ENCODE measurements at regions not wholly inside any gene's neighbourhood (a gene's known extent, or its start where the extent isn't known, plus 50 kb on each side); places are given as distances from the start of the nearest gene placed in this dataset.
A peak's percentile ranks its signal among the peaks of the same experiment; 100 is the strongest.

GRCh38 chr16:86343027-86343795 lies 167.1 kb upstream of the FOXF1 start:
- H4K20me1 ChIP-seq (ENCODE audit: insufficient read depth, low read length) = no peaks in the 10 kb centered on the region
- no peak overlapping the region for H3K27ac ChIP-seq (ENCODE audit: low read depth in 1 of 2, low read length in 2 of 2)
- no peaks in the 10 kb centered on the region for H3K4me1 Mint-ChIP-seq
- peaks cover 0 to 7% (median 0%) of the 10 kb centered on the region in 7 donors for H3K9me3 Mint-ChIP-seq
- no peak overlapping the region for H3K27ac Mint-ChIP-seq
- H3K4me1 ChIP-seq (ENCODE audit: control insufficient read depth in 1 of 2, insufficient read depth in 2 of 2, low read length in 2 of 2) = no peaks in the 10 kb centered on the region
- H3K27me3 Mint-ChIP-seq (ENCODE audit: low read depth in 3 of 3) = peaks cover 48 to 67% (median 50%) of the 10 kb centered on the region in 3 donors
- H3K4me2 ChIP-seq (replicated peaks; ENCODE audit: extremely low read depth, low read length, poor library complexity, severe bottlenecking) = no peak overlapping the region
- H2AFZ ChIP-seq (ENCODE audit: insufficient read depth, low read depth, low read length, poor library complexity, severe bottlenecking) = no peak overlapping the region
- no peaks in the 10 kb centered on the region for H3K79me2 ChIP-seq (ENCODE audit: insufficient read depth, low read length)
- TF ChIP-seq CTCF (IDR thresholded peaks at IDR 0.05) = no peak
- no peak overlapping the region for H3K4me3 ChIP-seq (replicated peaks in 1 of 3; ENCODE audit: low read depth in 2 of 3, low read length in 3 of 3)
- no peaks in the 10 kb centered on the region for H3K36me3 Mint-ChIP-seq
- intact Hi-C loops (cut with micrococcal nuclease) = no loop called here
- H3K9ac ChIP-seq (ENCODE audit: insufficient read depth, low read length, poor library complexity, severe bottlenecking) = no peak overlapping the region
- H3K9me3 ChIP-seq (replicated peaks in 1 of 2; ENCODE audit: control insufficient read depth in 1 of 2, insufficient read depth in 1 of 2, low read length in 2 of 2) = no peaks in the 10 kb centered on the region
- peak overlapping the region in 1 of 2 donors; percentile 63 for H3K4me3 Mint-ChIP-seq
- peaks cover 16 to 42% of the 10 kb centered on the region in 2 donors for H3K27me3 ChIP-seq (ENCODE audit: control insufficient read depth in 2 of 2, insufficient read depth in 2 of 2, low read length in 2 of 2)
- DNase-seq = peak in 1 of 3 donors; percentile 30
- WGBS (ENCODE audit: insufficient coverage) = 32% methylated on average over 12 of the region's 25 CpGs
- H3K36me3 ChIP-seq (replicated peaks in 1 of 2; ENCODE audit: control insufficient read depth in 1 of 2, insufficient read depth in 2 of 2, low read length in 2 of 2) = no peaks in the 10 kb centered on the region

GRCh38 chr16:86343796-86344585 lies 166.3 kb upstream of the FOXF1 start:
- H3K4me3 ChIP-seq (replicated peaks in 1 of 3; ENCODE audit: low read depth in 2 of 3, low read length in 3 of 3) = no peak overlapping the region
- no peaks in the 10 kb centered on the region for H3K4me1 ChIP-seq (ENCODE audit: control insufficient read depth in 1 of 2, insufficient read depth in 2 of 2, low read length in 2 of 2)
- no peaks in the 10 kb centered on the region for H3K79me2 ChIP-seq (ENCODE audit: insufficient read depth, low read length)
- H3K27me3 ChIP-seq (ENCODE audit: control insufficient read depth in 2 of 2, insufficient read depth in 2 of 2, low read length in 2 of 2) = peaks cover 16 to 42% of the 10 kb centered on the region in 2 donors
- intact Hi-C loops (cut with micrococcal nuclease) = no loop called here
- peaks cover 51 to 69% (median 52%) of the 10 kb centered on the region in 3 donors for H3K27me3 Mint-ChIP-seq (ENCODE audit: low read depth in 3 of 3)
- no peak overlapping the region for H3K27ac ChIP-seq (ENCODE audit: low read depth in 1 of 2, low read length in 2 of 2)
- no peaks in the 10 kb centered on the region for H3K36me3 Mint-ChIP-seq
- 23% methylated on average over 4 of the region's 10 CpGs for WGBS (ENCODE audit: insufficient coverage)
- peaks cover 0 to 7% (median 1%) of the 10 kb centered on the region in 7 donors for H3K9me3 Mint-ChIP-seq
- H2AFZ ChIP-seq (ENCODE audit: insufficient read depth, low read depth, low read length, poor library complexity, severe bottlenecking) = no peak overlapping the region
- H3K9ac ChIP-seq (ENCODE audit: insufficient read depth, low read length, poor library complexity, severe bottlenecking) = no peak overlapping the region
- no peak for DNase-seq
- H3K36me3 ChIP-seq (replicated peaks in 1 of 2; ENCODE audit: control insufficient read depth in 1 of 2, insufficient read depth in 2 of 2, low read length in 2 of 2) = no peaks in the 10 kb centered on the region
- no peak for TF ChIP-seq CTCF (IDR thresholded peaks at IDR 0.05)
- H3K4me1 Mint-ChIP-seq = no peaks in the 10 kb centered on the region
- no peaks in the 10 kb centered on the region for H4K20me1 ChIP-seq (ENCODE audit: insufficient read depth, low read length)
- no peak overlapping the region for H3K27ac Mint-ChIP-seq
- no peak overlapping the region for H3K4me3 Mint-ChIP-seq
- H3K9me3 ChIP-seq (replicated peaks in 1 of 2; ENCODE audit: control insufficient read depth in 1 of 2, insufficient read depth in 1 of 2, low read length in 2 of 2) = no peaks in the 10 kb centered on the region
- no peak overlapping the region for H3K4me2 ChIP-seq (replicated peaks; ENCODE audit: extremely low read depth, low read length, poor library complexity, severe bottlenecking)
